Endodermal cell (in vitro differentiated cells): ENCODE measurements at regions not wholly inside any gene's neighbourhood (a gene's known extent, or its start where the extent isn't known, plus 50 kb on each side); places are given as distances from the start of the nearest gene placed in this dataset.

Experiments used
- DNase-seq: peaks from one replicate; pipeline ENCODE4 v3.0.0-alpha.2; 2017
- H3K27ac ChIP-seq: 2 replicates; pipeline ENCODE4 v1.5.1; 2013; ENCODE audit warnings: mild to moderate bottlenecking, low read depth, low read length, moderate library complexity
- H3K27me3 ChIP-seq: 2 replicates; pipeline ENCODE4 v1.6.1; 2013; ENCODE audit warnings: mild to moderate bottlenecking, low read length, moderate library complexity; ENCODE audit not compliant: insufficient read depth, control insufficient read depth, poor library complexity, severe bottlenecking
- H3K36me3 ChIP-seq: 2 replicates; pipeline ENCODE4 v1.7.0; 2013; ENCODE audit warnings: mild to moderate bottlenecking, low read length, moderate library complexity; ENCODE audit not compliant: control insufficient read depth, insufficient read depth
- H3K4me1 ChIP-seq: one replicate; pipeline ENCODE4 v1.7.0; 2013; ENCODE audit warnings: low read length; ENCODE audit not compliant: control insufficient read depth, insufficient read depth
- H3K4me3 ChIP-seq: 2 replicates; pipeline ENCODE4 v1.5.1; 2013; ENCODE audit warnings: mild to moderate bottlenecking, low read length, moderate library complexity
- H3K9ac ChIP-seq: 2 replicates; pipeline ENCODE4 v1.6.1; 2013; ENCODE audit warnings: mild to moderate bottlenecking, low read length, moderate library complexity; ENCODE audit not compliant: poor library complexity, severe bottlenecking; ENCODE audit errors: extremely low read depth
- H3K9me3 ChIP-seq: 2 replicates; pipeline ENCODE4 v1.6.1; 2013; ENCODE audit warnings: mild to moderate bottlenecking, low read length, moderate library complexity; ENCODE audit not compliant: control insufficient read depth
- H3K27ac Mint-ChIP-seq: 2 replicates; pipeline ENCODE4 v1.8.0; 2020; ENCODE audit warnings: mixed read lengths
- H3K27me3 Mint-ChIP-seq: 2 replicates; pipeline ENCODE4 v1.8.0; 2021; ENCODE audit warnings: mild to moderate bottlenecking, mixed read lengths; ENCODE audit not compliant: insufficient read depth
- H3K36me3 Mint-ChIP-seq: 2 replicates; pipeline ENCODE4 v1.8.0; 2020; ENCODE audit warnings: low read depth, mixed read lengths
- H3K4me1 Mint-ChIP-seq: 2 replicates; pipeline ENCODE4 v1.8.0; 2020; ENCODE audit warnings: mixed read lengths
- H3K4me3 Mint-ChIP-seq: 2 replicates; pipeline ENCODE4 v1.8.0; 2020; ENCODE audit warnings: mild to moderate bottlenecking, moderate library complexity, mixed read lengths
- H3K9me3 Mint-ChIP-seq: 2 replicates; pipeline ENCODE4 v1.8.0; 2020; ENCODE audit warnings: mild to moderate bottlenecking, mixed read lengths
- CTCF ChIP-seq: fragments of 200-600 bp; sonication (generic); conservative IDR thresholded peaks from 2 replicates; pipeline ENCODE4 v1.5.0; 2021; ENCODE audit warnings: antibody characterized with exemption, mild to moderate bottlenecking
- WGBS, 2 experiments: methylation state at CpG; one replicate each; pipeline versions ENCODE4 v1.1.5 to v1.1.7; 2013; ENCODE audit warnings: missing lambda C conversion rate in 2 of 2, mixed read lengths in 1 of 2; ENCODE audit not compliant: insufficient coverage in 1 of 2, insufficient read length in 1 of 2; 5-methylcytosine and 5-hydroxymethylcytosine counted together

GRCh38 chr6:82702574-82702973, 339.0 kb downstream of the TPBG start:
- no peak for DNase-seq
- WGBS, 2 experiments: 83 to 89% methylated on average over 3 of the region's 3 CpGs
- no peaks in the 10 kb centered on the region for H3K4me1 ChIP-seq

GRCh38 chr6:82703230-82703629, 339.6 kb downstream of the TPBG start:
- H3K9me3 ChIP-seq: peaks cover 17% of the 10 kb centered on the region
- H3K27ac ChIP-seq: no peak overlapping the region
- no peak for TF ChIP-seq CTCF
- no peak overlapping the region for H3K9ac ChIP-seq
- H3K27me3 ChIP-seq: no peaks in the 10 kb centered on the region
- Mint-ChIP-seq H3K27me3 (no peaks in the 10 kb centered on the region), H3K4me3 (no peak overlapping the region), H3K36me3 (no peaks in the 10 kb centered on the region), H3K27ac (no peak overlapping the region), H3K9me3 (peaks cover 29% of the 10 kb centered on the region), H3K4me1 (no peaks in the 10 kb centered on the region)
- no peak for DNase-seq
- no peak overlapping the region for H3K4me3 ChIP-seq
- H3K4me1 ChIP-seq: no peaks in the 10 kb centered on the region
- no peaks in the 10 kb centered on the region for H3K36me3 ChIP-seq
- 60 to 76% methylated on average over 1 to 4 of the region's 4 CpGs for WGBS, 2 experiments

More at GRCh38 chr6:82702574-82702973, 339.0 kb downstream of the TPBG start:
- Mint-ChIP-seq H3K36me3 (no peaks in the 10 kb centered on the region), H3K27ac (no peak overlapping the region), H3K9me3 (peaks cover 29% of the 10 kb centered on the region), H3K4me1 (no peaks in the 10 kb centered on the region), H3K4me3 (no peak overlapping the region), H3K27me3 (no peaks in the 10 kb centered on the region)
- no peak overlapping the region for H3K9ac ChIP-seq
- no peaks in the 10 kb centered on the region for H3K36me3 ChIP-seq
- H3K27me3 ChIP-seq: no peaks in the 10 kb centered on the region
- no peak overlapping the region for H3K4me3 ChIP-seq
- TF ChIP-seq CTCF: no peak
- peaks cover 17% of the 10 kb centered on the region for H3K9me3 ChIP-seq
- no peak overlapping the region for H3K27ac ChIP-seq

- H3K27ac ChIP-seq: no peak overlapping the region
- no peaks in the 10 kb centered on the region for H3K36me3 ChIP-seq
- no peak overlapping the region for H3K9ac ChIP-seq
- no peaks in the 10 kb centered on the region for H3K27me3 ChIP-seq
- no peak overlapping the region for H3K27ac Mint-ChIP-seq
- H3K27me3 Mint-ChIP-seq: no peaks in the 10 kb centered on the region
- H3K4me1 Mint-ChIP-seq: no peaks in the 10 kb centered on the region
- peaks cover 29% of the 10 kb centered on the region for H3K9me3 Mint-ChIP-seq
- 100% methylated on average over 1 of the region's 1 CpG for WGBS, 2 experiments
- no peak for TF ChIP-seq CTCF
- no peak overlapping the region for H3K4me3 Mint-ChIP-seq
- no peak overlapping the region for H3K4me3 ChIP-seq
- peaks cover 17% of the 10 kb centered on the region for H3K9me3 ChIP-seq
- no peaks in the 10 kb centered on the region for H3K36me3 Mint-ChIP-seq
- DNase-seq: no peak
- no peaks in the 10 kb centered on the region for H3K4me1 ChIP-seq
These were observed 340.4 kb downstream of the TPBG start for GRCh38 chr6:82704045-82704444.
